HEK293 (cell line): ENCODE measurements at regions not wholly inside any gene's neighbourhood (a gene's known extent, or its start where the extent isn't known, plus 50 kb on each side); places are given as distances from the start of the nearest gene placed in this dataset.

Experiments used
- CTCF ChIP-seq: fragments of 450-650 bp; formaldehyde crosslinking; IDR thresholded peaks from 2 replicates; pipeline ENCODE4 v1.5.1; 2016; ENCODE audit warnings: missing biosample characterization, missing genetic modification characterization
- ZBTB49 ChIP-seq: fragments of 450-650 bp; formaldehyde crosslinking; IDR thresholded peaks from 2 replicates; pipeline ENCODE4 v1.5.1; 2016; ENCODE audit warnings: missing biosample characterization, missing genetic modification characterization, low read depth
- ZNF202 ChIP-seq: fragments of 450-650 bp; formaldehyde crosslinking; IDR thresholded peaks from 2 replicates; pipeline ENCODE4 v1.5.1; 2016; ENCODE audit warnings: missing biosample characterization, missing genetic modification characterization, borderline replicate concordance
- ZSCAN5A ChIP-seq: fragments of 450-650 bp; formaldehyde crosslinking; IDR thresholded peaks from 2 replicates; pipeline ENCODE4 v1.5.1; 2016; ENCODE audit warnings: missing biosample characterization, missing genetic modification characterization

- TF ChIP-seq CTCF (tag by site-specific recombination) (no peak), ZSCAN5A (no peak), ZNF202 (no peak), ZBTB49 (tag by site-specific recombination) (no peak)
Measured at GRCh38 chr3:13227315-13228165, 154.3 kb upstream of the IQSEC1 start.
